DMS 273 (cell line): ENCODE measurements at regions not wholly inside any gene's neighbourhood (a gene's known extent, or its start where the extent isn't known, plus 50 kb on each side); places are given as distances from the start of the nearest gene placed in this dataset.

Source experiments
- DNase-seq: peaks from one replicate; lab custom pipeline; 2025; ENCODE audit not compliant: unreplicated experiment; lab: John Stamatoyannopoulos, UW

GRCh38 chr4:124903995-124904722 lies 191.6 kb upstream of the ANKRD50 start:
- DNase-seq: peak; percentile 86

- no peak for DNase-seq
These were observed 189.5 kb upstream of the ANKRD50 start for GRCh38 chr4:124902001-124902515.

GRCh38 chr4:124899997-124900396 lies 187.5 kb upstream of the ANKRD50 start:
- no peak for DNase-seq

GRCh38 chr4:124890522-124890921 lies 178.0 kb upstream of the ANKRD50 start:
- no peak for DNase-seq

GRCh38 chr4:124887739-124888138 lies 175.2 kb upstream of the ANKRD50 start:
- no peak for DNase-seq

- DNase-seq: no peak
These were observed 171.8 kb upstream of the ANKRD50 start for GRCh38 chr4:124884316-124884715.

- no peak for DNase-seq
These were observed 171.1 kb upstream of the ANKRD50 start for GRCh38 chr4:124883632-124884031.

- no peak for DNase-seq
These were observed 166.7 kb upstream of the ANKRD50 start for GRCh38 chr4:124879195-124879594.

- DNase-seq: no peak
These were observed 161.6 kb upstream of the ANKRD50 start for GRCh38 chr4:124874172-124874450.

GRCh38 chr4:124873361-124874171 lies 161.0 kb upstream of the ANKRD50 start:
- DNase-seq: no peak

- no peak for DNase-seq
These were observed 160.1 kb upstream of the ANKRD50 start for GRCh38 chr4:124872659-124873058.

GRCh38 chr4:124869961-124870495 lies 157.5 kb upstream of the ANKRD50 start:
- no peak for DNase-seq

- DNase-seq: no peak
These were observed 156.0 kb upstream of the ANKRD50 start for GRCh38 chr4:124868495-124868894.

- no peak for DNase-seq
These were observed 155.0 kb upstream of the ANKRD50 start for GRCh38 chr4:124867536-124867935.

- DNase-seq: no peak
These were observed 153.8 kb upstream of the ANKRD50 start for GRCh38 chr4:124866301-124866700.

GRCh38 chr4:124863040-124863545 lies 150.6 kb upstream of the ANKRD50 start:
- no peak for DNase-seq

- DNase-seq: no peak
These were observed 149.7 kb upstream of the ANKRD50 start for GRCh38 chr4:124862261-124862660.

GRCh38 chr4:124861761-124862160 lies 149.2 kb upstream of the ANKRD50 start:
- DNase-seq: no peak

- no peak for DNase-seq
These were observed 142.4 kb upstream of the ANKRD50 start for GRCh38 chr4:124854968-124855367.

GRCh38 chr4:124851741-124852140 lies 139.2 kb upstream of the ANKRD50 start:
- DNase-seq: no peak

- no peak for DNase-seq
These were observed 133.8 kb upstream of the ANKRD50 start for GRCh38 chr4:124846306-124846705.
